ENCODE measurements at regions not wholly inside any gene's neighbourhood (a gene's known extent, or its start where the extent isn't known, plus 50 kb on each side); places are given as distances from the start of the nearest gene placed in this dataset.

DNA sequence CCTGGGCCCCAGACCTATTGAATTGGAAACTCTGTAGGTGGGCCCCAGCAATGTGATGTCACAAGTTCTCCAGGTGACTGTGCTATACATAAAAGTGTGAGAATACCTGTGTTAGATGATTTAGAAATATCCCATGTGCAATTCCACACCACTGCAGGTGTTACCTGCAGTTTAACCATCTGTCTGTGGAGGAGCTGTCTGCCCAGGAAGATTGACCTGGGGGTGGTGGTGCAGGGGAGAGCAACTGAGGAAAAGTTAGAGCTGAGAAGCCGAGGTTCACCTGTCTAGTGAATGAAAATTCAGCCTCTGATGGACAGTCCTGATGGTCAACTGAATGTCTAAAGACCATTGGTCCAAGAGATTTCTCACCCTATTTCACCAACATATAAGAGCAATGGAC is 132.2 kb upstream of the SLC24A5 start:
- TF ChIP-seq POLR2AphosphoS5 (IDR thresholded peaks at IDR 0.05) (no peak), POLR2A (IDR thresholded peaks at IDR 0.05) (no peak)

Measured in suprapubic skin (tissue), 4 donors.